ENCODE measurements at regions not wholly inside any gene's neighbourhood (a gene's known extent, or its start where the extent isn't known, plus 50 kb on each side); places are given as distances from the start of the nearest gene placed in this dataset.

DNA sequence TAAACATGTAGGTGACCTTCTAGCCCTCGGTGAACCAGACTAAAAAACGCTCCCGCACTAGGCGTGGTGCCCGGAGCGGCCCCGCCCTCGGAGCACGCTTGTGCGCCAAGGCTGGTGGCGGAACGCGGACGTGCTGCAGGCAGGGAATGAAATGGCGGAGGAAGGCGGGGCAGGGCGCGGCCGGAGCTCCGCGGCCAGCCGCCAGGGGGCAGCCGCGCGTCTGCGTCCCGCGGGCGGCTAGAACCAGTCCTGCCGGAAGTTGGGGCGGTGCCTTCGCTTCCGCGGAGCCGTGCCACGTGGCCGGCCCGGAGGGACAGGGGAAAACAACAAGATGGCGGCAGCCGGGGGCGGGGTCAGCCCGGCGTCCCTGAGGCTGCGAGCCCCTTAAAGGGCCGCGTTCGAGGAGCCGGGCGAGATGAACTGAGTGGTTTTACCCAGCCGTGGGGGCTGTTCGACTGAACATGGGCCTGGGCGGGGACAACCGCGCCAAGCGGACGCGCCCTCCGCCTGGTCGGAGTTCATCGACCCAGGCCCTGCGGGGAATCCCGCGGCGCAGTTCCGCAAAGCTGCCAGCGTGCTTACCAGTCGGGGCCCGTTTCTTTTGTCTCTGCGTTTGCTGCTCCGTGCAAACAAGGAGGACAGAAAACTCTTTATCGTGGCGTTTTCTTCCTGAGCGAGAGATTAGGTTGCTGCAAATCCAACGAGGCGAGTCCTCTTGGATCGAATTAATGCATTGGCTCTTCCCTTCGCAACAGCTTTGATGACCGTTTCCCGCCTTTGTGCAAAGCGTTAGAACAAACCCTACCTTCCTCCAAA is 90.9 kb upstream of the CHD2 start (continued):
- TF ChIP-seq, protein P1, sequence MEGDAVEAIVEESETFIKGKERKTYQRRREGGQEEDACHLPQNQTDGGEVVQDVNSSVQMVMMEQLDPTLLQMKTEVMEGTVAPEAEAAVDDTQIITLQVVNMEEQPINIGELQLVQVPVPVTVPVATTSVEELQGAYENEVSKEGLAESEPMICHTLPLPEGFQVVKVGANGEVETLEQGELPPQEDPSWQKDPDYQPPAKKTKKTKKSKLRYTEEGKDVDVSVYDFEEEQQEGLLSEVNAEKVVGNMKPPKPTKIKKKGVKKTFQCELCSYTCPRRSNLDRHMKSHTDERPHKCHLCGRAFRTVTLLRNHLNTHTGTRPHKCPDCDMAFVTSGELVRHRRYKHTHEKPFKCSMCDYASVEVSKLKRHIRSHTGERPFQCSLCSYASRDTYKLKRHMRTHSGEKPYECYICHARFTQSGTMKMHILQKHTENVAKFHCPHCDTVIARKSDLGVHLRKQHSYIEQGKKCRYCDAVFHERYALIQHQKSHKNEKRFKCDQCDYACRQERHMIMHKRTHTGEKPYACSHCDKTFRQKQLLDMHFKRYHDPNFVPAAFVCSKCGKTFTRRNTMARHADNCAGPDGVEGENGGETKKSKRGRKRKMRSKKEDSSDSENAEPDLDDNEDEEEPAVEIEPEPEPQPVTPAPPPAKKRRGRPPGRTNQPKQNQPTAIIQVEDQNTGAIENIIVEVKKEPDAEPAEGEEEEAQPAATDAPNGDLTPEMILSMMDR (conservative IDR thresholded peaks at IDR 0.05; ENCODE audit: low read depth, low read length) = peak; percentile 98
- TF ChIP-seq FOS (IDR thresholded peaks at IDR 0.05; ENCODE audit: low read depth, low read length) (peak; percentile 4; the same call in 1 of the 2 replicates), NFE2L2 (IDR thresholded peaks at IDR 0.05; ENCODE audit: low read depth, low read length) (peak; percentile 25; the same call in 1 of the 2 replicates)
